Cardiac septum (tissue), 1 donor: ENCODE measurements at regions not wholly inside any gene's neighbourhood (a gene's known extent, or its start where the extent isn't known, plus 50 kb on each side); places are given as distances from the start of the nearest gene placed in this dataset.

Experiments
- DNase-seq: peaks from one replicate; pipeline ENCODE4 v3.0.0-alpha.2; 2020; ENCODE audit warnings: low spot score
- intact Hi-C: fragments of 100-400 bp; cut with DNase I; formaldehyde crosslinking; loops from one replicate; pipeline ENCODE4 v1.14.0; 2022
- donor health status: DM: no; HTN: no; CAD: no.

DNA sequence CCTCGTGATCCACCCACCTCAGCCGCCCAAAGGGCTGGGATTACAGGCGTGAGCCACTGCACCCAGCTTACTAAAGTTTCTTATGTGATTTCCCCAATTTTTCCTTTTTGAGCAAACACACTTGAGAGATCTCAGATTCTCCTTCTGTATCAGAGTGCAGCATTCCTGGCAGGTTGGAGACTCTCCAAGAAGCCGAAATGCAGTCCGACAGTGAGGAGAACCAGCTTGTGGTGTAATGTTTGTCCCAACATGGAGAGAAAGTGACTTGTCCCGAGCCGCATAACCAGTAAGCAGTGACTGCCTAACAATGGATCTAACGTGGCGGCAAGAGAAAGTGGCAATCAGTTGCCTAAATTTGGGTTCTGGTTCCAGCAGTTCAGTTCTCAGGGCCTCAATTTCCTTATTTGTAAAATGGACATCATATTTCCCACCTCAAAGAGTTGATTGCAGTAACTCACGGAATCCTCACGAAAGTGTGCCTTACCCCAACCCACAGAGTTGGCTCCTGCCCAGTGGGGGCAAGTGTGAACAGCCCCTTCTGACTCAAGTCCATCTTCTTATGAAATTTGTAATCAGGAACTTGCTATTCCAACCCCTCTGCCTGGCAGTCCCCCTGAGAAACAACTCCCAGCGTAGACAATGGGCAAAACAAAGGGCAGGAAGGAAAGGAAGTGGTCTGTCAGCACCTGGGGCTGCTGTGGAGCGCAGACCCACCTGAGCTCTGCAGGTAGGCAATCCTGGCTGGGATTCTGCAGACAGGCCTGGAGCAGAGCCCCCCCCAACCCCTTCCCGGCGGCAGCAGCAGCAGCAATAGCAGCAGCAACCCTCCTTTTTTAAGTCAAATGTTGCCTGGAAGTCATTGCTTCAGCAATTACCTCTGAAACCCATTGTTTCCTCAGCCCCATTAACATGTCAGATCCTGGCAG is 223.6 kb upstream of the POU3F1 start:
- intact Hi-C loops, result no loop called here
- no peak for DNase-seq

DNA sequence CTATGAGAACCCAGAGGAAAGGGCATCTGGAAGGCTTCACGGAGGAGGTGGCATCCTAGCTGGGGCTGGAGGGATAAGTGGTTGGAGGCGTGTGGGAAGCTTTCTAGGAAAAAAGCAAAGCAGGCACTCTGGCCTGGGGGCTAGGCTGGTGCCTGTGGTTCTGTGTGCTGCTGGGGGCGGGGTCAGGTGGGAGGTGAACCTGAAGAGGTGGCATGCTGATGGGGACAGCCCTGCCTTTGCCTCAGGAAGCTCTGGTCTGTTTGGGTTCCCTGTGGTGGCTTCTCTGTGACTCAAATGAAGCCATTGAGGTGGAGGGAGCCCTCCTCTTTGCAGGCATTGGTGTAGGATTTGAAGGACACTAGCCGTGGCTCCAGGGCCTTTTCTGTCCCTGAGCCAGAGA is 221.6 kb upstream of the POU3F1 start:
- no peak for DNase-seq
- intact Hi-C loops, result no loop called here

GRCh38 chr1:38267037-38268036 is 220.7 kb upstream of the POU3F1 start:
- intact Hi-C loops, result no loop called here
- no peak for DNase-seq

DNA sequence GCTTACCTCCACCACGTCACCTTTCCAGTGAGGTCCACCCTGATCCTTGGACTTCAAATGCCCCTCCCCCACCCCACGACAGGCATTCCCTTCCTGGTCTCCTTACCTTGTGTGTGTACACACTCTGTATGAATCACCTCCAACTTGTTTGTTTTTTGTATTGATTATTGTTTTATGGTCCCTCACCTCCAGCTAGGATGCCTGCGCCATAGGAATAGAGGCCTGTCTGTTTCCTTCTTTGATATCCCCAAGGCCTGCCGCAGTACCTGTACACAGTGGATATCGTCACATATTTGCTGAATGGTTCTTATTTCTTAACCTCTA is 219.6 kb upstream of the POU3F1 start:
- DNase-seq, result no peak
- intact Hi-C loops, result no loop called here

GRCh38 chr1:38265293-38266196 is 219.0 kb upstream of the POU3F1 start:
- no peak for DNase-seq
- intact Hi-C loops, result no loop called here

- no peak for DNase-seq
- intact Hi-C loops, result no loop called here
These were observed 216.8 kb upstream of the POU3F1 start for GRCh38 chr1:38263438-38263837.

GRCh38 chr1:38261574-38261973 is 215.0 kb upstream of the POU3F1 start:
- DNase-seq, result no peak
- intact Hi-C loops, result no loop called here

DNA sequence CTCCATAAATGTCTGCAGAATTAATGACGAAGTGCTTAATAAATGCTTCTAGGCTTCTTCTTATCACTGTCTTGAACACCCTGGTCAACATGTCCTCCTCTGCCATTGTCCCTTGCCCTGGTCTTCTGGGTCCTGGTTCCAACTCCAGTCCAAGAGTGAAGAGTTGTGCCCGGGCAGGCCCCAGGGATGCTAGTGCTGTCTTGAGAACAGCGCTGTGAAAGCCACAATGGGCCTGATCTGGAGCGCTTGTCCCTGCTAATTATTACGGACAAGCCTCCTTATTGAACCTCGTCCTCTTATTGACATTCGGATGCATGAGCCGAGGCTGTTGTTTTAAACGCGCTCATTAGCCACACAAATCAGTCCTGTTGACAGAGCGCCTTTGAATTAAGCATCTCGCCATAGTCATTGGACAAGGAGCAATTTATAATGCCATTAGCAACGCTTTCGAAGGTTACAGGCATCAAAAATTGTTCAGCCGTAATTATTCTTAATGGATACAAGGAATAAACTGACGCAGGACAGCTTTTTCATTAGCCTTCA is 211.6 kb upstream of the POU3F1 start:
- intact Hi-C loops, result no loop called here
- DNase-seq, result no peak

DNA sequence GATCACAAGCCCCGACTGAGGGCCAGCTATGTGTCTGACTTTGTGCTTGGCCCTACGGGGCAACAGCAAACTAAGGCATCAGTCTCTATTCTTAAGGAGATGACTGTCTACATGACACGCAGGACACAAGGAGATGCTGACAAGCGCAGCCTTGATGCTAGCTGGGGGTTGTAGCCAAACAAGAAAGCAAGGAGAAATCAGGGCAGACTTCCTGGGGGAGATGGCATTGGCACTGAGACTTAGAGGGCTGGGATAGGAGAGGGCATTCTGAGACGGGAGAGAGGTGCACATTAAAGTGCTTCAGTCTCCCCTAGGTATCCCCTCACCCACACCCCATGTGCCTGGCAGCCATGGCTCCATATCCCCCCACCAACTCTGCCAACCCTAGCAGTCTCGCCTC is 210.8 kb upstream of the POU3F1 start:
- intact Hi-C loops, result no loop called here
- no peak for DNase-seq

- intact Hi-C loops, result no loop called here
- DNase-seq, result no peak
These were observed 209.5 kb upstream of the POU3F1 start for GRCh38 chr1:38256072-38256471.

- intact Hi-C loops, result no loop called here
- no peak for DNase-seq
These were observed 206.7 kb upstream of the POU3F1 start for GRCh38 chr1:38253314-38253713.

DNA sequence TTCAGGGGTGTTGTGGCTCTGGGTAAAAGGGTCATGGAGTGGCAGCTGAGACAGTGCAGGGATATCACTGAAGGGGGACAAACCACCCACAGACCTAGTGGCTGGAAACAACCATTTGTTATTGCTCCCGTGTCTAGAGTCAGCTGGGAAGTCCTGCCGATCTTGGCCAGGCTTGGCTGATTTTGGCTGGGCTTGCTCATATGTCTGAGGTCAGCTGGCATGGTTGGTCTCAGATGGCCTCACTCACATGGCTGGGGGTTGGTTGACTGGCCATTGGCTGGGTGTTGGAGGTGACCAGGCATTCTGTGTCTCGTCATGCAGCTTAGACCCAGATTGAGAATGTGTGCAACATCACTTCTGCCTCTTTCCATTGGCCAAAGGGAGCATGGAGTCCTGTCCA is 203.8 kb upstream of the POU3F1 start:
- DNase-seq, result no peak
- intact Hi-C loops, result no loop called here

GRCh38 chr1:38249001-38249400 is 202.4 kb upstream of the POU3F1 start:
- no peak for DNase-seq
- intact Hi-C loops, result no loop called here

DNA sequence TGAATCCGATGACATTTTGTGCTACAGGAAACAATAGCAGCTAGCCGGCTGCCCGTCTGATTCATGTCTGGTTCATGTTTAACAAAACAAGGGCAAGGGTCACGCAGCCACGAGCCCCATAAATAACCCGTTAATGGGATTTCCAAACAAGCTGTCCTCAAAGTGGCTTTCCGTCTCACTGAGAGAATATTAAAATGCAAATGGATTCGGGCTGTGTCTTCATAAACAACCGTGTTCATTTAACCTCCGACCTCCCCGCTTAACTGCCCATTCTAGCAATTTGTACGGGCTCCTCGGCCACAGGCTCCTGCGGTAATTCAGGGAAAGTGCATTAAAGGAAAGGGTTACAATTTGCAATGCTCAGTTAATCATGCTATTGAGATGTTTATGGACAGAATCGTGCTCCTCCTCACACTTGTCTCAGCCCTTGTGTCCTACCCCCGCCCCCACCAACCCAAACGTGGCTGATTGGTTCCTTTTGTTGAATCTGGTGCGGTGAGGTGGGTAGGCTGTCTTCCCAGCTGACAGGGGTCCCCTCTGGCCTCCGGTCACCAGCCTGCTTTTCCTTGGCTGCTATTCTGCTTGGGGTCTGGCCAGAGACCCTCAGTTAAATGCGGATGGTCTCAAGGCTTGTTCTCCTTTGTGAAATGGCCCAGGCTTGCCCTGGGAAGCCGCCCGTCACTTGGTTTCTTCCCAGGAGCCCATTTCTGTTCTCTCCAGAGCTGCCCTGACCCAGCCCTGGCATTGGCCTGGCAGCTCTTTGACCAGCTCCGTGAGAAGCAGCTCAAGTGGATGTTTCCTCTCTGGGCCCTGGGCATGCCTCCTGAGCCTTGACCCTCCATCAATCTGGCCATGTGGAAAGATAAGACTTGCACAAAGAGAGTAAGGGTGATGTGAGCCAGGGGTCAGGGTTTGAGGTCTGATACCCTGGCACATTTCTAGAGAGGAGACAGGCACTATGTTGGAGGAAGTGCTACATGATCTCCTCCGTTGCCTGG is 200.7 kb upstream of the POU3F1 start:
- DNase-seq, result no peak
- intact Hi-C loops, result no loop called here

GRCh38 chr1:38244218-38244845 is 197.7 kb upstream of the POU3F1 start:
- intact Hi-C loops, result no loop called here
- no peak for DNase-seq

GRCh38 chr1:38243106-38243505 is 196.5 kb upstream of the POU3F1 start:
- DNase-seq, result no peak
- intact Hi-C loops, result no loop called here

DNA sequence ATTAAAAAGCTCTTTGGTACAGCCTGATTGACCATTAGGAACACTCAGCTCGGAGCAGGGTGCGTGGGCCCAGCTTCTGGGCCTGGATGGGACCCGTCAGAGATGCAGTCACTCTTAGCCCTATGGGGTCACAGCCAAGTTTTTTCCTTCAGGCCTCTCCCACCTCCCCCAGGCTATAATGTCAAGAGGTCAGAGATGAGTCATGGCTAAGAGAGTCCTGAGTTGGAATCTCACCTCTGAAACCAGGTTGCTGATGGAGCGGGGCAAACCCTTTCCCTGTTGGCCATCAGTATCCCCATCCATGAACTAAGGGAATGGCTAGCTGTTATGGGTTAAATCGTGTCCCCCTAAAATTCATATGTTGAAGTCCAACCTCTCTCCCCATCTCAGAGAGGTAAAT is 195.9 kb upstream of the POU3F1 start:
- DNase-seq, result no peak
- intact Hi-C loops, result no loop called here
